T-helper 2 cell treated with Interferon-gamma antibody and Interleukin-4, amounts not matched to agents 5 μg/mL and 100 μg/mL, for 36 hours (primary cell): ENCODE measurements at regions not wholly inside any gene's neighbourhood (a gene's known extent, or its start where the extent isn't known, plus 50 kb on each side); places are given as distances from the start of the nearest gene placed in this dataset.

Source experiments
- DNase-seq: peaks from one replicate; pipeline ENCODE4 v3.0.0; 2021; ENCODE audit warnings: low spot score
- H3K27ac Mint-ChIP-seq: one replicate; pipeline ENCODE4 v1.8.0; 2021; ENCODE audit warnings: mild to moderate bottlenecking, mixed read lengths
- H3K27me3 Mint-ChIP-seq: one replicate; pipeline ENCODE4 v1.8.0; 2021; ENCODE audit warnings: low read depth, mixed read lengths
- H3K36me3 Mint-ChIP-seq: one replicate; pipeline ENCODE4 v1.8.0; 2021; ENCODE audit warnings: low read depth, mixed read lengths
- H3K4me1 Mint-ChIP-seq: one replicate; pipeline ENCODE4 v1.8.0; 2021; ENCODE audit warnings: low read depth, mixed read lengths
- H3K4me3 Mint-ChIP-seq: one replicate; pipeline ENCODE4 v1.8.0; 2022; ENCODE audit warnings: mild to moderate bottlenecking, moderate library complexity, mixed read lengths
- H3K9me3 Mint-ChIP-seq: one replicate; pipeline ENCODE4 v1.8.0; 2021; ENCODE audit warnings: mixed read lengths

DNA sequence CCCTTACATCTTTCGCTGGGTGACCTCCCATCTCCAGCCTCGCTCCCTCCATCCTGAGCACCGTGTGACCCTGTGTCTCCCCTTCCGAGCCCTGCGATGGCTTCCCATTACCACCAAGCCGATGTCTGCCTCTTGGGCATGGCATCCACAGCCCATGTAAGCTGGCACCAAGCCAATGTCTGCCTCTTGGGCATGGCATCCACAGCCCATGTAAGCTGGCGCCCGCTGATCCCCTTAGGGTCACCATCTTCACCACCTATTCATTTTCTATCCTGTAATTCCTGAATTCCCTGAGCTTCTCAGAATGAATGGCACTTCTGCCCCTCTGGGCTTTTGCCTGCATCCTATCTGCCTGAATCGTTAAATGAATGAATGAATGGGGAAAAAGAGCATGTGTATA lies 478.2 kb upstream of the CCL2 start:
- H3K36me3 Mint-ChIP-seq = no peaks in the 10 kb centered on the region
- no peaks in the 10 kb centered on the region for H3K4me1 Mint-ChIP-seq
- no peak for DNase-seq
- no peak overlapping the region for H3K4me3 Mint-ChIP-seq
- no peak overlapping the region for H3K27ac Mint-ChIP-seq
- H3K9me3 Mint-ChIP-seq = no peaks in the 10 kb centered on the region
- no peaks in the 10 kb centered on the region for H3K27me3 Mint-ChIP-seq

DNA sequence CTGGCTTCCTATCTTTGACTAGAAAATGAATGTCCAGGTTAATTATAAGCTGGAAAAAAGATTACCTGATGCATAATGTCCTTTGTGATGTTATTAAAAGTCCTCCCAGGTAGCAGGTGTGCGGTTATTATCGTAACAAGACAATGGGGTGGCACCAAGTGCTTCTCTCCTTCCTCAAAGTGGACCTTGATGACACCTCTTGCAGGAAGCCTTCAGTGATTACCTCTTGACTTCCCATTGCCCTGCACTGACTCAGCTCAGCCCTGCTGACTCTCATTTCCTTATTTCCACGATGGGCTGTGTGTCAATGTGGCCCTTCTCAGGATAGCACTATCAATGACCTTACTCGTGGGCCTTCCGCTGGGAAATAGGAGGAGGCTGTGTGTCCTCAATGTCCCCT lies 477.4 kb upstream of the CCL2 start:
- no peaks in the 10 kb centered on the region for H3K4me1 Mint-ChIP-seq
- H3K9me3 Mint-ChIP-seq = no peaks in the 10 kb centered on the region
- no peak for DNase-seq
- H3K27ac Mint-ChIP-seq = no peak overlapping the region
- no peaks in the 10 kb centered on the region for H3K27me3 Mint-ChIP-seq
- H3K4me3 Mint-ChIP-seq = no peak overlapping the region
- no peaks in the 10 kb centered on the region for H3K36me3 Mint-ChIP-seq

DNA sequence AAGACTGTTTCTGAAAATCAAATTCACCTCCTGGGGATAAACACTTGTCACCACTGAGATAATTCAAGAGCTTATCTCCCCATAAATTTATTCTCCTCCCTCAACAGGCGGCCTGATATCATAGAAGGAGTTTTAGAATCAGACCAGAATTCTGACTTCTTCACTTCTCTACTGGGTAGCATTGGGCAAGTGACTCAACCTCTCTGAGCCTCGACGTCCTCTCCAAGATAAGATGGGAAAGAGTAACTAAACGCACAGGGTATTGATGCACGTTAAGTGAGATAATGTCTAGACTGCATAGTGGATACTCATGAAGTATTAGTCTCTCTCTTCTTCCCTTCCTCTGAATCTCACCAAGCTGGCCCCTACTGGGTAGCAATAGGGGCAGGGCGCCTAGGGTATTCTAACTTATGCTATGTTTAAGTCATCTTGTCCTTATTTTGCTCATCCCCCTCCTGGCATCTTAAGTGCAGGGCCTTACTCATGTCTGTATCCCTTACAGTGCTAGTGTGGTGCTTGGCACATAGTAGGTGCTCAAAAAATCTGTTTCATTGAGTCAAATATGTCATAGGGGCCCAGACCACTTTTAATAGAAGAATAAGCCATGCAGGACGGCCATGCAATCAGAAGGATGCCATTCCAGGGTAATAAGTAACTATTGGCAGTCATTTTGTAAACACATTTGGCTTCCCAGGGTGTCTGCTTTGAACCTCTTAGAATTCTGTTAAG lies 476.4 kb upstream of the CCL2 start:
- no peaks in the 10 kb centered on the region for H3K27me3 Mint-ChIP-seq
- no peaks in the 10 kb centered on the region for H3K4me1 Mint-ChIP-seq
- no peaks in the 10 kb centered on the region for H3K36me3 Mint-ChIP-seq
- H3K4me3 Mint-ChIP-seq = no peak overlapping the region
- DNase-seq = no peak
- H3K9me3 Mint-ChIP-seq = no peaks in the 10 kb centered on the region
- H3K27ac Mint-ChIP-seq = no peak overlapping the region

DNA sequence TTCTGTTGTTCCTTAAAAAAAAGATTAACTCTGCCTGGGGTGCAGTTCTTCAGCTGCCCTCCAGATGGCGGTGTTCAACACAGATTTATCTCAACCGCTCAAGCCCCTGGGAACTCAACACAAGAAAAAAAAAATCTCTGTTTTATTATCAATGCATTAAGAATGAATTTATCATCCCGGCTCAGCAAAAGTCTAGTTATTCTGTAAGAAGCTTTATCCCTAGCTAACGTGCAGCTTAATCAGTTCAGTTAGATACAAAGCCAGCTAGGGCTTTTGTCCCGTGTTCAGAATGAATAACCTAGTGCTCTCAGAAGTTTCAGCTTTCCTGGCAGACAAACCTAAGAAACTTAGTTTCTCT lies 475.9 kb upstream of the CCL2 start:
- peak; percentile 20 for DNase-seq
- Mint-ChIP-seq H3K27me3 (no peaks in the 10 kb centered on the region), H3K36me3 (no peaks in the 10 kb centered on the region), H3K27ac (no peak overlapping the region), H3K4me1 (no peaks in the 10 kb centered on the region), H3K4me3 (no peak overlapping the region), H3K9me3 (no peaks in the 10 kb centered on the region)

DNA sequence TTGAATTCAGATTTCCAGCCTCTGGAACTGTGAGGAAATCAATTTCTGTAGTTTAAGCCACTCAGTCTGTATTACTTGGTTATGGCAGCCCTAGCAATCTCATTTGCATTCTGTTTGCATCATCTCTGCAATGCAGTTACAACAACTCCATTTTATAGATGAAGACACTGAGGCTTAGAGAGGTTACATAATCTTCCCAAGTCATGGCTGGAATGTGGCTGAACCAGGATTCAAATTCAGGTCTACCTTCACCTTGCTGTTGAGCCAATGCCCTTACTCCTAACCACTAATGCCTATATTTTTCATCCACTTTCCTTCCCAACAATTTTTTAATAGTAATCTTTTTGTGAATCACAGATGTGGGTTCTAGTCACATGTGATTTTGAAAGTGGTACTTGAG lies 469.8 kb upstream of the CCL2 start:
- Mint-ChIP-seq H3K36me3 (no peaks in the 10 kb centered on the region), H3K9me3 (no peaks in the 10 kb centered on the region), H3K27ac (no peak overlapping the region), H3K4me1 (no peaks in the 10 kb centered on the region), H3K27me3 (peaks cover 2% of the 10 kb centered on the region), H3K4me3 (no peak overlapping the region)
- no peak for DNase-seq

DNA sequence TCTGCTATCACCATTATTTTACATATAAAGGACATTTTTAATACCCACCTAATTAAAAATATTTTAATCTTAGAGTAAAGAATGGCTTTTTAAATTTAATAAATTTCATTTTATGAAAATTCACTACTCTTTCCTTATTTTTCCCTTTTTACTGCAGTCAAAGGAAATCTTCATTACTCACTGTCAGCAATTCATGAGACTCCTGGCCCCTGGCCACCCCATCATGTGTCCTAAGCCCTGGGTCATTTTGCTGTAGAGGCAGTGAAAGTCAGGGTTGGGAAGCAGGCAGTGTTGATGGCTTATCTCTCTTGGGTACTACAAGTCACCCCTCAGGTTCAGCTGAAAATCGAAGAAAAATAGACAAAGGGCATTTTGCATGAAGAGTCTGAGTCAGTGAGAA lies 468.6 kb upstream of the CCL2 start:
- no peak for DNase-seq
- no peaks in the 10 kb centered on the region for H3K36me3 Mint-ChIP-seq
- H3K9me3 Mint-ChIP-seq = no peaks in the 10 kb centered on the region
- no peak overlapping the region for H3K4me3 Mint-ChIP-seq
- H3K4me1 Mint-ChIP-seq = no peaks in the 10 kb centered on the region
- no peak overlapping the region for H3K27ac Mint-ChIP-seq
- peaks cover 2% of the 10 kb centered on the region for H3K27me3 Mint-ChIP-seq

DNA sequence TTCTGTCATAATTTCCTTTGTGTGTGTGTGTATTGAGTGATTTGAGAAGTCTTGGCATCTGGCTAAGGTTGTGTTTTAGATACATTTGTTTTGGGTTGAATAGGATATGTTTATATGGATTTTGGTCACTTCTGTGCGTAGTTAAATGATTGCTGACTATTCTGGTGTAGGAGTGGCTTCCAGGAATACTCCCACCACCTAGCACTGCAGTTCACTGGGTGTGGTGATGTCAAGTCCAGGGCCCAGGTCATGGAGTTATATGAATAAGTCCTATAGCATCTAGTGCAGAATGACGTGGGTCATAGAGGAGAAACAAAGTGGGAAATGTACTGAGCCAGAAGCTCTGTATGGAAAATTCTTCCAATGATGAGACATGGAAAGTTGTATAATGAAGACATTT lies 465.4 kb upstream of the CCL2 start:
- Mint-ChIP-seq H3K27me3 (peaks cover 2% of the 10 kb centered on the region), H3K4me3 (no peak overlapping the region), H3K9me3 (no peaks in the 10 kb centered on the region), H3K36me3 (no peaks in the 10 kb centered on the region), H3K4me1 (no peaks in the 10 kb centered on the region), H3K27ac (no peak overlapping the region)
- DNase-seq = no peak

DNA sequence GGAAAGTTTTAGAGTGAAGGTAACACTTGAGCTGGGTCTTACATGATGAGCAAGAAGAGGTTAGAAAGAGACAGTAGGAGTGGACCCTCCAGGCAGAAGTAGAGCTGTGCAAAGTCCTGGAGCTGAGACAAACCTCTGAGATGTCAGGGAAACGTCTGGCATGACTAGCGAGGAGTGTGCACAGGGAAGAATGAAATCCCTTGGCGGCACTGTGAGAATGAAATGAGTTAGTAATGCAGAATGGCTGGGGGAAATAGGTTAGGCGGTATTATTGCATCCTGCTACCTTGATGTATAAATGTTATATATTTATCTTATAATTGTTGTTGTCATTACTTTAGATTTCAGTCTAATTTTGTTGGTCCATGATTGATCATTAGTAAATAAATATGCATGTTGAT lies 457.9 kb upstream of the CCL2 start:
- Mint-ChIP-seq H3K4me1 (no peaks in the 10 kb centered on the region), H3K4me3 (no peak overlapping the region), H3K36me3 (no peaks in the 10 kb centered on the region), H3K27ac (no peak overlapping the region), H3K27me3 (peaks cover 4% of the 10 kb centered on the region), H3K9me3 (no peaks in the 10 kb centered on the region)
- DNase-seq = no peak

DNA sequence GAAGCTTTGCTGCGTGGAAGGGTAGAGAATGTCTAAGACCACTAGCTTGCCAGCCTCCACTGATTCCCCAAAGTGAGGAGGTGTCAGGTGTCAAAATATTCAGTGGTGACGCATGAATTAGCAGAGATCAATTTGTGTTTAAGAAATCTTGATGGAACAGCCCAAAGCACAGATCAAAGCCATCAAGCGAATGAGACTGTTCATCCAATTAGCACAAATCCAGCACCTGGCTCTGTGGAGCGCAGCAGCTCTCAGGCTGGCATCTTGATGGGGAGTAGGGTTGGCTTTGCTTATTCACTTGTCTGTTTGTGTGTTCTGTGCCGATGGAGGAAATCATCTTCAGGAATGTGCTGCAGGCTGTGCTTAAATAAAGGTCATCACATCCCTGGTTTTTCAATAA lies 456.8 kb upstream of the CCL2 start:
- no peaks in the 10 kb centered on the region for H3K36me3 Mint-ChIP-seq
- H3K27me3 Mint-ChIP-seq = peaks cover 4% of the 10 kb centered on the region
- H3K4me1 Mint-ChIP-seq = no peaks in the 10 kb centered on the region
- H3K4me3 Mint-ChIP-seq = no peak overlapping the region
- no peak overlapping the region for H3K27ac Mint-ChIP-seq
- no peak for DNase-seq
- H3K9me3 Mint-ChIP-seq = no peaks in the 10 kb centered on the region

DNA sequence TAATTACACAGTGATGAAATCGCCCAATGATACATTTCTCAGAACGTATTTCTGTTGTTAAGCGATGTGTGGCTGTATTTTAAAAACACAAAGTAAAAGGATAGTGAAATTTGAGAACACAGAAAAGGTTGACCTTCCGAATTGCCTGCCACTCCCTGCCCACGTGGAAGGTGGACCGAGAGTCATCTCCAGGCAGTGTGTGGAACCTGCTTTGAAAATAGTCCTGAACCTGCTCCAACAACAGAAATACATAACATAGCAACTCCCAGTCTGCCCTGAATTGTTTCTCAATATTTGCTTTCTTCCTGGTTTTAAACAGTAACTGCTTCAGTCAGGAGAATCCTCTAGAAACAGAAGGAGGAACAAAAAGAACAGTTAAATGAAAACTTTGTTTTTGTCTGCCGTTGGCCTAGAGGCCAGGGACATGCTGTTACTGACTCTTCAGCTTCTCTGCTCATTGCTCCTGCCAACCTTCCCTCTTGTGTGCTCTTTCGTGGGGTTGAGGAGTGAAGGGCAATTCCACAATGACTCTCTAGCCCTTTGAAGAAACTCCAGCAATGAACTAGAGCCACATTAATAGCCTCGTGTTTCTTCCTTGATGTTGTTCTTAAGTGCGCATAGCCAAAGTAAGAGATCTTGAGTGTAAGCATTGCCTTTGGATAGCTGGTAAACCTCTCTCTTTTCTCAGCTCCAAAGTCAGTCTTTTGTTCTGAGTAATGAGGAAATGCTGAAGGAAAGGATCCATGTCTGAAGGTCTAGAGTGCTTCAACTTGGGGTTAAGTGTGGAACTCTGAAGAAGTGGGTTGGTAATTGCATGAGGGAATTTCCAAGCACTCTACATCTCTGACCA lies 452.5 kb upstream of the CCL2 start:
- H3K4me3 Mint-ChIP-seq = no peak overlapping the region
- no peak for DNase-seq
- no peaks in the 10 kb centered on the region for H3K9me3 Mint-ChIP-seq
- H3K27me3 Mint-ChIP-seq = peaks cover 4% of the 10 kb centered on the region
- H3K4me1 Mint-ChIP-seq = no peaks in the 10 kb centered on the region
- H3K36me3 Mint-ChIP-seq = no peaks in the 10 kb centered on the region
- no peak overlapping the region for H3K27ac Mint-ChIP-seq

DNA sequence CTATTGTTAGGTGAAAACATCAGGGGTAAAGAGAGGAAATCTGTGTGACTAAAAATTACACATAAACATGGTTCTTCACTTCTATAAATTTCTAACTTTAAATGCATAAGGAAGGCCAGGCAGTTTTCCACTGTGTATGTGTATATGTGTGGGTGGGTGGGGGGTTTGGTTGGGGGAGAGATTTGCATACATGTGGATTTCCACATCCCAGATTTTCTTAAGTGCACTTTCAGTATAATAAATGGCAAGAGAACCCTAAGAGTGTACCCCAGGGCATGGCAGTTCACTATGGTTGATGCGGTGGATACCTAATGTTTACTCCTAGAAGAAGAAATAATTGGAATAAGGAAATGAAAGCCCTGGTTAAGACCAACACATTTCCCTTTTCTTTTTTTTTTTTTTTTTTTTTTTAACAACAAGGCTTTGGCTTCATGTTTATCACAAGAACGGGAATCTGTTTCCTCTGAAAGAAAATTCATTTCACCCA lies 451.8 kb upstream of the CCL2 start:
- Mint-ChIP-seq H3K4me3 (no peak overlapping the region), H3K4me1 (no peaks in the 10 kb centered on the region), H3K9me3 (no peaks in the 10 kb centered on the region), H3K27ac (no peak overlapping the region), H3K27me3 (no peaks in the 10 kb centered on the region), H3K36me3 (no peaks in the 10 kb centered on the region)
- DNase-seq = no peak

DNA sequence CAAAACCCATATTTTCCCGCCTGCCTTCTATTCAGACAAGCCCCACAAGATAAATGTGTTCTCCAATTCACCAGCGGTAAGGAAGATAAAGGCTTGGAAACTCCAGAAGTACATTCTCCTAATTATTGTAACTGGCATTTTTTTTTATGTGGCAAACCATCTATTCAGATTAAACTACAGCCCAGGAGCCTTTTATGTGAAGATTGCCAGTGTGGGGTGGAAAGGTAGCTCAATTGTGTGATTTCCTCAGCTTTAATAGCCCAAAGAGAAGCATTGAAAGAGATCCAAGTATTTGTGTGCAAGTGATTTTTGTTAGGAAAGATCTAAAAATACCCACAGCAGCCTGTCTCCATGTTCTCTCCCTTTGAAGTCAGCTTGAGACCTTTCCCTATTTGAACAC lies 451.4 kb upstream of the CCL2 start:
- Mint-ChIP-seq H3K4me1 (no peaks in the 10 kb centered on the region), H3K27ac (no peak overlapping the region), H3K27me3 (no peaks in the 10 kb centered on the region), H3K4me3 (no peak overlapping the region), H3K36me3 (no peaks in the 10 kb centered on the region), H3K9me3 (no peaks in the 10 kb centered on the region)
- DNase-seq = no peak

DNA sequence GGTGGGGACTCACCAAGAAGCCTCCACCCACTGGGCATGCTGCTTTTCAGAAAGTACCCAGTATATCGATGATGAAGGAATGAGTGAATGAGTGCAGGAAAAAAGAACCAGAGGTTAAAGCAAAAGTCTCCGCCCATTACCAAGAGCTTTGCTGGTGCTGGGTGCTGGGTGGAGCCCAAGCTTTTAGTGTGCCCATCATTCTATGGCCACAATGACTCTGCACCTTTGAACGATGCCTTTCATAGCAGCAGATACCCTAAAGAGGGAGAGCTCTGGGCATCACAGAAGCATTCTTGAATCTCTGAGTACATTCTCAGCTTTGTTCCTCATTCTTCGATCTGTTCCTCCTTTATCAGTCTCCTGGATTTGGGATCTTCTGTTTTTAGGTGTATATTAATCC lies 450.7 kb upstream of the CCL2 start:
- Mint-ChIP-seq H3K4me1 (no peaks in the 10 kb centered on the region), H3K27ac (no peak overlapping the region), H3K4me3 (no peak overlapping the region), H3K9me3 (no peaks in the 10 kb centered on the region), H3K36me3 (no peaks in the 10 kb centered on the region), H3K27me3 (no peaks in the 10 kb centered on the region)
- DNase-seq = no peak

DNA sequence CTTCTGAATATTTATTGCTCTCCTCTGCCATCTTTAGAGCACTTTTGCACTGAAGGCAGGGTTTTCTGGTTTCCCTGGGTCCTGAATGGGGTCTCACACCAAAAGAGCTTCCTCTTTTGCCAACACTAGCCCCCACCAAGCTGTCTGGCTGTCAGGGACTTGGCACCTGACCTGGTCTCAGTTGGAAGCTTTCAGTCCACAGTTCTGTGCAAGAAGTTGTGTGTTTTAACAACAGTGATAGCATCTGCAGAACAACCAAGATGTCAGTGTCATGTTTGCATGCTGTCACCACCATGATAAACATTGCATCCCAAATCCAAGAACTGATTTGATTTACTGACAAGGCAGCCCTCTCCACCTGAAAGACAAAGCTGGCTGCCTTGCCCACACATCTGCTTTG lies 448.5 kb upstream of the CCL2 start:
- H3K9me3 Mint-ChIP-seq = no peaks in the 10 kb centered on the region
- no peaks in the 10 kb centered on the region for H3K27me3 Mint-ChIP-seq
- H3K27ac Mint-ChIP-seq = no peak overlapping the region
- H3K36me3 Mint-ChIP-seq = no peaks in the 10 kb centered on the region
- DNase-seq = no peak
- no peak overlapping the region for H3K4me3 Mint-ChIP-seq
- no peaks in the 10 kb centered on the region for H3K4me1 Mint-ChIP-seq
